ENCODE measurements at regions not wholly inside any gene's neighbourhood (a gene's known extent, or its start where the extent isn't known, plus 50 kb on each side); places are given as distances from the start of the nearest gene placed in this dataset.

- no peak for ATAC-seq (ENCODE audit: poor library complexity)
- H3K36me3 ChIP-seq (ENCODE audit: insufficient read depth, low read length): no peaks in the 10 kb centered on the region
- Mint-ChIP-seq H3K36me3 (ENCODE audit: low read depth) (no peaks in the 10 kb centered on the region), H3K9me3 (peaks cover 5% of the 10 kb centered on the region), H3K4me1 (ENCODE audit: low read depth) (no peaks in the 10 kb centered on the region), H3K27ac (no peak overlapping the region), H3K4me3 (no peak overlapping the region), H3K27me3 (no peaks in the 10 kb centered on the region)
- ChIA-PET POLR2A (no interaction called here), CTCF (no interaction called here)
- no peak for DNase-seq
- H3K27ac ChIP-seq (ENCODE audit: low read depth in 1 of 2, low read length in 2 of 2): no peak overlapping the region
- no peaks in the 10 kb centered on the region for H3K4me1 ChIP-seq (ENCODE audit: insufficient read depth, low read length)
- no peak overlapping the region for H3K4me3 ChIP-seq (ENCODE audit: low read length)
- TF ChIP-seq, protein P1, sequence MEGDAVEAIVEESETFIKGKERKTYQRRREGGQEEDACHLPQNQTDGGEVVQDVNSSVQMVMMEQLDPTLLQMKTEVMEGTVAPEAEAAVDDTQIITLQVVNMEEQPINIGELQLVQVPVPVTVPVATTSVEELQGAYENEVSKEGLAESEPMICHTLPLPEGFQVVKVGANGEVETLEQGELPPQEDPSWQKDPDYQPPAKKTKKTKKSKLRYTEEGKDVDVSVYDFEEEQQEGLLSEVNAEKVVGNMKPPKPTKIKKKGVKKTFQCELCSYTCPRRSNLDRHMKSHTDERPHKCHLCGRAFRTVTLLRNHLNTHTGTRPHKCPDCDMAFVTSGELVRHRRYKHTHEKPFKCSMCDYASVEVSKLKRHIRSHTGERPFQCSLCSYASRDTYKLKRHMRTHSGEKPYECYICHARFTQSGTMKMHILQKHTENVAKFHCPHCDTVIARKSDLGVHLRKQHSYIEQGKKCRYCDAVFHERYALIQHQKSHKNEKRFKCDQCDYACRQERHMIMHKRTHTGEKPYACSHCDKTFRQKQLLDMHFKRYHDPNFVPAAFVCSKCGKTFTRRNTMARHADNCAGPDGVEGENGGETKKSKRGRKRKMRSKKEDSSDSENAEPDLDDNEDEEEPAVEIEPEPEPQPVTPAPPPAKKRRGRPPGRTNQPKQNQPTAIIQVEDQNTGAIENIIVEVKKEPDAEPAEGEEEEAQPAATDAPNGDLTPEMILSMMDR (IDR thresholded peaks at IDR 0.05): no peak
- H3K27me3 ChIP-seq (ENCODE audit: control insufficient read depth in 1 of 2, insufficient read depth in 2 of 2, low read length in 2 of 2): no peaks in the 10 kb centered on the region
- intact Hi-C loops (cut with DNase I, micrococcal nuclease): no loop called here
- peaks cover 0 to 3% of the 10 kb centered on the region in 2 experiments for H3K9me3 ChIP-seq (ENCODE audit: control insufficient read depth in 1 of 2, insufficient read depth in 1 of 2, low read length in 2 of 2)
Observed at GRCh38 chr3:22659651-22660475, 543.3 kb upstream of the UBE2E2 start.

DNA sequence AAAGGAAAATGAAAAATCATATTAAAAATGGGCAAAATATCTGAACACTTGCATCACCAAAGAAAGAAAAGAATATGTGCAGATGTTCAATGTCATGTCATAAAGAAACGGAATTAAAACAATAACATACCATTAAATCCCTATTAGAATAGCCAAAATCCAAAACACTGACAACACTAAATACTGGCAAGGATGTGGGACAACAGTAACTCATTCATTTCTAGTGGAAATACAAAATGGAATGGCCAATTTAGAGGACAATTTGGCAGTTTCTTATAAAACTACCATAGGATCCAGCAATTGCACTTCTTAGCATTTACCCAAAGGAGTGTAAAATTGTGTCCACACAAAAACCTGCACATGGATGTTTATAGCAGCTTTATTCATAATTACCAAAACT, 542.5 kb upstream of the UBE2E2 start:
- Histone ChIP-seq H3K4me1 (ENCODE audit: insufficient read depth, low read length) (no peaks in the 10 kb centered on the region), H3K4me3 (ENCODE audit: low read length) (no peak overlapping the region), H3K27me3 (ENCODE audit: control insufficient read depth in 1 of 2, insufficient read depth in 2 of 2, low read length in 2 of 2) (no peaks in the 10 kb centered on the region), H3K9me3 (ENCODE audit: control insufficient read depth in 1 of 2, insufficient read depth in 1 of 2, low read length in 2 of 2) (peaks cover 0 to 3% of the 10 kb centered on the region in 2 experiments), H3K36me3 (ENCODE audit: insufficient read depth, low read length) (no peaks in the 10 kb centered on the region), H3K27ac (ENCODE audit: low read depth in 1 of 2, low read length in 2 of 2) (no peak overlapping the region)
- Mint-ChIP-seq H3K36me3 (ENCODE audit: low read depth) (no peaks in the 10 kb centered on the region), H3K4me1 (ENCODE audit: low read depth) (no peaks in the 10 kb centered on the region), H3K27me3 (no peaks in the 10 kb centered on the region), H3K4me3 (no peak overlapping the region), H3K9me3 (peaks cover 3% of the 10 kb centered on the region), H3K27ac (no peak overlapping the region)
- ATAC-seq (ENCODE audit: poor library complexity) (no peak), DNase-seq (no peak)
- POLR2A ChIA-PET: no interaction called here
- TF ChIP-seq, protein P1 (IDR thresholded peaks at IDR 0.05): no peak
- intact Hi-C loops (cut with DNase I, micrococcal nuclease): no loop called here
- CTCF ChIA-PET: no interaction called here

- ChIA-PET CTCF (no interaction called here), POLR2A (no interaction called here)
- no peaks in the 10 kb centered on the region for H3K36me3 Mint-ChIP-seq (ENCODE audit: low read depth)
- H3K27me3 Mint-ChIP-seq: no peaks in the 10 kb centered on the region
- H3K4me1 Mint-ChIP-seq (ENCODE audit: low read depth): no peaks in the 10 kb centered on the region
- TF ChIP-seq, protein P1 (IDR thresholded peaks at IDR 0.05): no peak
- no peaks in the 10 kb centered on the region for H3K27me3 ChIP-seq (ENCODE audit: control insufficient read depth in 1 of 2, insufficient read depth in 2 of 2, low read length in 2 of 2)
- H3K4me3 Mint-ChIP-seq: no peak overlapping the region
- DNase-seq (no peak), ATAC-seq (ENCODE audit: poor library complexity) (no peak)
- no peak overlapping the region for H3K4me3 ChIP-seq (ENCODE audit: low read length)
- H3K9me3 ChIP-seq (ENCODE audit: control insufficient read depth in 1 of 2, insufficient read depth in 1 of 2, low read length in 2 of 2): peaks cover 0 to 3% of the 10 kb centered on the region in 2 experiments
- no peak overlapping the region for H3K27ac ChIP-seq (ENCODE audit: low read depth in 1 of 2, low read length in 2 of 2)
- no peaks in the 10 kb centered on the region for H3K36me3 ChIP-seq (ENCODE audit: insufficient read depth, low read length)
- H3K4me1 ChIP-seq (ENCODE audit: insufficient read depth, low read length): no peaks in the 10 kb centered on the region
- intact Hi-C loops (cut with DNase I, micrococcal nuclease): no loop called here
- peaks cover 3% of the 10 kb centered on the region for H3K9me3 Mint-ChIP-seq
- H3K27ac Mint-ChIP-seq: no peak overlapping the region
Observed at GRCh38 chr3:22661121-22661700, 541.9 kb upstream of the UBE2E2 start.

All from CD4-positive, alpha-beta T cell (primary cell).